HG02678 (cell line): ENCODE measurements at regions not wholly inside any gene's neighbourhood (a gene's known extent, or its start where the extent isn't known, plus 50 kb on each side); places are given as distances from the start of the nearest gene placed in this dataset.
"Not testable (repeated sequence)": the region's sequence is repeated elsewhere in the genome, so short reads cannot be mapped to it uniquely, and the experiment has no call there.

ENCODE experiments used
- ATAC-seq: cut with Tn5 transposase; IDR thresholded peaks from one replicate; pipeline ENCODE4 v1.9.1; 2021; ENCODE audit warnings: mild to moderate bottlenecking, moderate library complexity; ENCODE audit not compliant: unreplicated experiment

DNA sequence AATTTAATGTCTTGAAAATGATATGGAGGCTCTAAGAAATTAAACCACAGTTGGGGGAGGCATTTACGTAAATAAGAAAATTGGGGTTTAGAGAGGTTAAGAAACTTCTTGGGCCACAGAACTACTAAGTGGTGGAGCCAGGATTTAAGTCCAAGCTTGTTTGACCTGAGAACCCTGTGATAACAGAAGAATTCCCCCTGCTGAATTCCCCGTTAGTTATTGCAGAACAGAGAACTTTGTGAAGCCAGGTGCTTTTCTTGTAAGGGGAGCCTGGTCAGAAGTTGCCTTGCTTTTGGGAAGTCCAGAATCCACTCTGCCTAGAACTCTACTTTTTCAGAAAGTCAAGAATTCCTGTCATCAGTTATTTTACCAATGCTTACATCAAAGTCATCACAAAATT lies 309.3 kb upstream of the SEMA6A start:
- peak; percentile 57 for ATAC-seq

DNA sequence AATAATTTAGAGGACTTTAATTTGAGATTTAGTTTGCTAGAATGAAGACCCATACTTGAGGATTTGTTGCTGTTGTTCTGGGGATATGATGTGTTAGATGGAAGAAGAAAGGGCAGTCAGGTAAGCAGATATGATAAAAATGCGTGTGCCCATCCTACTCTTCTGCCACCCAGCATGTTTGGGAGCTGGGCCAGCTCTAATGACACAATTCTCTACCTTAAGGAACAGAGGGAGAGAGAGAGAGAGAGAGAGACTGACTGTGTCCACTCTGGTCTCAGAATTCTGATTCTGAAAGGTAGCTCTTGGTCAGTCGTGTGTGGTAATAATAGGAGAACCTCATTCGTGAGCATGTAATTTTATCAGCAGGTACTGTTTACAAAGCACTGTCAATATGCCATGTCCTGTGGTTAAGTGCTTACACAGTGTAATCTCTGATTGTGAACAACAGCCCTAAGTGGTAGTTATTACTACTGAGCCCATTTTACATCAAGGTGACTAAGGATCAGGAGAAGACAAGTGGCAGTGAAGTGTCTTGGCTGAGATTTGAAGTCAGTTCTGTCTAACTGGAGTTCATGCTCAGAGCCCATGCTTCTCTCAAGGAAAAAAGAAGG lies 307.4 kb upstream of the SEMA6A start:
- ATAC-seq: no peak

DNA sequence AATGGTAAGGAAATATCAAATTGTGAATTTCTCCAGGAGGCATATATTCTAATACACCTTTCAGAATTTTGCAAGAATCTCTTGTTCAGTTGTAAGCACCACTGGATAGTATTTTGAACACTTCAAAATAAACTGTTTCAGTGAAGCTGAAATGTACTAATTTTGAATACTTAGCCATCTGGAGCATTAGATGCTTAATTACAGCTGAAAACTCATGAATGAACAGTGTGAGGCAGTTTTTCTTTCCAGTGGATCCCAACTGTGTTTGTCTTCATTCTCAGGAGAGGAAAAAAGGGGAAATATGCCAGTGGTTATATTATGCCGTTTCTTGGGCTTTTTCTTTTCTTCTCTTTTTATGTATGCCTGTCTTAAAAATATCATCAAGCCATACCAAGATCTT lies 306.0 kb upstream of the SEMA6A start:
- no peak for ATAC-seq

DNA sequence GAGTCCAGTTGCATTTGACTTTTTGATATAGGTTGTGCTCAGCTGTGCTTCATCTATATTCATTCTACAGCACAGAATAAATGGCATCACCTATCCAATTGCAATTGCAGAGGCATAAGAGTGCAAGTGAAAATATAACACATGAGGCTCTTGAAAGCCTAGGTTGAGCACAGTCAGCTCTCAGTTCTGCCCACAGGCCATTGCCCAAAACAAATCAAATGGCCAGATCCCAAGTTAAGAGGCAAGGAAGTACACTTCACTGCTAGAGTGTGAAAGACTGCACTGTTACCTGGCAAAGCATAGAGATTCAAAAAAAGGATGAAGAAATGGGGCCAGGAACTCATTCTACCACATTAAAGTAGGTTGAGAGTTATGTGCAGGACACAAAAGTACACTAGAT lies 305.5 kb upstream of the SEMA6A start:
- peak; percentile 62 for ATAC-seq

DNA sequence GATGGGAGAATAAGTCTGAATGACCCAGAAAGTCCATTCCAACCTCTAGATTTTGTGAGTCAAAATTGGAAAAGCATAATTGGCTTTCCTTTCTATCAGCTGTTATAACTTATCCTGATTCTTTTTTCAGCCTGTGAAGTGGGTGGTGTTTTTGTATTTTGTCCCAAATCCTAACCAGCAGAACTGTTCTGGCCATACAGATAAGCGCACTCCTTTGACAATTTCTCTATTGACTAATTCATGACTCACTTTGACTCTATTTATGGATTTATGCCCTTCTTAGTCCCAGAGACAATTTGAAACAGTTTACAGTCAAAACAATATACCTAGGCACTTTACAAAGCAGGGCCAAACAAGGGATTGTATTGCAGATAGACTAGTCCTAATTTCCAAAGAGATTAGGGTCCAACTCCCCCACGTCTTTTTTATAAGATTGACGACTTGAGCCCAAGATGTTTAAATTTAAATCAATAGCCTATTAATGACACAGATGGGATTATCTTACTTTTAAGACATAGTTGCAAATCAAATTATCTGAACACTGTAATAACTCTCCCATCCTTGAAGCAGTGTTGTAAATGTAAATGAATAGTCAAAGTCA lies 301.7 kb upstream of the SEMA6A start:
- ATAC-seq: no peak

DNA sequence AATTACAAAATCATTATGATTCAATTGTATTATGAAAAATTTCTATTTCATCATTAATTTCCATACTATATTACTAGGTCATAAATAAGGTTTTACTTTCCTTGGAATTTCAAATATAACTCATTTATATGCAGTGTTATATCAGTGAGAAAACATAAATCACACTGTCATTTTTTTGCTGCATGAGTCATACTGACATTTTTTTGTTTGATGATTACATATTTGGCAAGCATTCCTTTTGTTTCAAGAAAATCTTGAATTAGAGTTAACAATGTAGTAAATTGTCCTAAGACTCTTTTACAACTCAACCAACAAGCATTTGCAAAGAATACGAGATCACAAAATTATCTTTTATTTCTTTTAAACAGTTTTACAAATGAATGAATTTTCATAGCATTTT lies 298.4 kb upstream of the SEMA6A start:
- no peak for ATAC-seq

DNA sequence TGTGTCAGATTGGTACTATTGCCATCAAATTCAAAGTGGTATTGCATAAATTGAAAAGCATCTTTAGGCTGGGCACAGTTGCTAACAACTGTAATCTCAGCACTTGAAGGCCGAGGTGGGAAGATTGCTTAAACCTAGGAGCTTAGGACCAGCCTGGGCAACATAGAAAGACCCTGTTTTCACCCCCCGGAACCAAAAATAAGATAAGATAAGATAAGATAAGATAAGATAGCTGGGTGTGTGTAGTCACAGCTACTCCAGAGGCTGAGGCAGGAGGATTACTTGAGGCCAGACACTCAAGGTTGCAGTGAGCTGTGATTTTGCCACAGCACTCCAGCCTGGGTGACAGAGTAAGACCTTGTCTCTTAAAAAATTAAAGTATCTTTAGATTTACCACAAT lies 297.9 kb upstream of the SEMA6A start:
- ATAC-seq: no peak

DNA sequence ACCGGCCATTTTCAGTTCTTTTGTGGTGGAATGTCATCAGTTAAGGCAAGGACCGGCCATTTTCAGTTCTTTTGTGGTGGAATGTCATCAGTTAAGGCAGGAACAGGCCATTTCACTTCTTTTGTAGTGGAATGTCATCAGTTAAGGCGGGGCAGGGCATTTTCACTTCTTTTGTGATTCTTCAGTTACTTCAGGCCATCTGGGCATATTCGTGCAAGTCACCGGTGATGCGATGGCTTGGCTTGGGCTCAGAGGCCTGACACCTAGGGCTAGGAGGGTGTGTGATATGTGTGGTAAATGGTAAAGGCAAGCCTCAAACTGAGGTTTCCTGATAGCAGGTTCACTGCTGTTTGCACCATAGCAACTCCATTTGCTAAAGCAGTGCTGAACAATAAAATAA lies 293.2 kb upstream of the SEMA6A start:
- not testable (repeated sequence) for ATAC-seq

DNA sequence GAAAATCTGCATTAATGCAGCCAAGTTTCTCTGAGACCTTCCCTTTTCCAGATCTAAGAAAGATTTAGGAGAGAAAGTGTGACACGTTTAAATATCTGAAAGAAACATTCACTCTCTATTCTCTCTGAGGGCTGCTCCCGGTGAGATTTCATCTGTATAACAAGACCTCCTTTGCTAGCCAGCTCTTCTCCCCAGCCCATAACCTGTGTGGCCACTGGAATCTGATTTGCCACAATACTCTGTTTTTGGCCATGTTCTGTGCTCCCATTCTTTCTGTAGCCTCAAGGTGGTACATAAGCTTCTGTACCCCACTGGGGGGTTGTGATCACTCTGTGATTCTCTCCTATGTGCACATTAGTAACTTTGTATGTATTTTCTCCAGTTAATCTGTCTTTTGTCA lies 291.0 kb upstream of the SEMA6A start:
- no peak for ATAC-seq

DNA sequence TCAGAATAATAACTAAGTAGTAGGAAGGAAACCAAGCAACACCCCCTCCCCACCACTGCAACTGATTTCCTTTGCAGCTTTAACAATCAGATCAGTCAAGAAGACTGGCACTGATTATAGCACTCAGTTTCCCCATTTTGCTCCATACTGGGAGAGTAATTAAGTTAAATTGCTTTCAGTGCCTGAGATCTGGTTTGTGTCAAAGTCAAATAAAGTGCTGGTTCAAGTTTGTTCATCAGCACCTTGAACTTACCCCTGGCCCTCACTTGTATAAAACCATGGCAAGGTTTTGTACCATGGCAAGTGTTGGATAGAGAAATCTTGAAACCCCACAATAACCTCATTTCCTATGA lies 290.2 kb upstream of the SEMA6A start:
- no peak for ATAC-seq

DNA sequence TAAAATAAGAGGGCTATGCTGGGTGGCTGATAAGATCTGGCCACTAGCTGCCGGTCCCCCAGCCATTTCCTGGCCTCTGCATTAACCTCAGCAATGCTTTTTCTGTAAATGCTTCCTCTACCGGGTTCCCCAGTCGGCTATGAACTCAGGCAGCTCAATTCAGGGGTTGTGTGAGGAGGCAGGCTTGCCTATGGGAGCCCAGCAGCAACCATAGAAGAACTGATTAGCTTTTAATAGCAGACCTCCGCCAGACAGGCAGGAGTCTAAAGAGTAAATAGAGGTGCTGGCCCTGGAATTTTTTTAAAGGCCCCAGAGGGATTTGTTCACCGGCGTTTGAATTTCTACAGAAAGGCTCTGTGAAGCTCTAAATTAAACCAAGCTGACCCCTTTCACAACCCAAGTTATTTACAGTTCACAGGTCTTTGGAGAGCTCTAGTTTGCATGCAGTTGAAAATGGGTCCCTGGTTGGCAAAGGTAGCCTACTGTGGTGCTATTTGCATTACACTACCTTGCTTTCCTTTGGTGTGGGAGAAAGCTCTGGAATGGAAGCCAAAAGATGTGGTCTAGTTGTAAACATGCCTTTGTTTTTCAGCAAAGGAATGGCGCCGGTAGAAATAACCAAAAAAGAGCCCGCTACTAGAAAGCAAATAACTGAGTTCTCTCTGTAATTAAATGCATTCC lies 289.7 kb upstream of the SEMA6A start:
- no peak for ATAC-seq

DNA sequence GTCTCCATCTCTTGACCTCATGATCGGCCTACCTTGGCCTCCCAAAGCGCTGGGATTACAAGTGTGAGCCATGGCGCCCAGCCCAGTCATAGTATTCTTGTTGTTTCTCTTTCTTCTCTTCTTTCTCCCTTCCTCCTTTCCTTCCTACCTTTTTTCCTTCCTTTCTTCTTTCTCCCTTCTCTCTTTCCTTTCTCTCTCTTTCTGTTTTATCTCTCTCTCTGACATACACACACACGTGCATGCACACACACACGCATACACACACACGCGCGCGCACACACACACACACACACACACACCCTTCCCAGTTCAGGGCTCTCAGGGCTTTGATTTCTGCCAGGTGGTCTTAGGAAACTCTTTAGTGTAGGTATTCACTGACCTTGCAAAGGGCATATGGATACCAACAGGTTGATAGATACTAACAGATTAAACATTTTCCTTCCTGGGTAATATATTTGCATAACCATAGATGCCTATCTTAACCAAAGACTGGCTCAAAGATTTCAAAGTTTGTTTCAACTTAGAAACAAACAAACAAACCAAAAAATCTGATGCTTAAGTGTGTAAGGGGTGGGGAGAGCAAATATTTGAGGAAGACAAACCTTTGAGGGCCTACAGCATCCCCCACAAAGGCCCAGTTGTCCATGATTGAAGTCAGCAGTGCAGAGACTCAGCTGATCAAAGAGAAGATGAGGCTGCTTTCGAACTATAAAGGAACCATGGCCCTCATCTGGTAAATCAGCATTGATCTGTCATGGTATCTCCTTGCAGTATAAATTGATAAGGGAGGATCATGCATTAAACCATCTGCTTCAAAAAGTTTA lies 288.2 kb upstream of the SEMA6A start:
- ATAC-seq: no peak

DNA sequence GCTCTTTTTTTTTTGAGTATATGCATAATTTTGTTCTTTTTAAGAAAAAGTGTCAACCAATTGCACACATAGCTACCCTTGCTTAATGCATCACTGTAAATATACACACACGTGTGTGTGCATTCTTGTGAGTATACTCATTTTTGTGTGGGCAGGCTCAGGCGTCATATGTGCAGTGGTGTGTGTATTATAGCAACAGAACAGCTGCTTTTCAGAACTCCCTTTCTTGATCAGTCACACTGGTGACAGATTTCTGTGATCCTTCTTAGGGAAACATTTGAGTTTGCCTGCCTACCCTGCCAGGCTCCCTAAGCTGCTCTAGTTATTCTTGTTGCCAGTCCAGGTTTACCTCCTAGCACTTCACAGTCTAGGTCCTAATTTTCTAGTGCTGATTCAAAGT lies 287.0 kb upstream of the SEMA6A start:
- ATAC-seq: no peak

DNA sequence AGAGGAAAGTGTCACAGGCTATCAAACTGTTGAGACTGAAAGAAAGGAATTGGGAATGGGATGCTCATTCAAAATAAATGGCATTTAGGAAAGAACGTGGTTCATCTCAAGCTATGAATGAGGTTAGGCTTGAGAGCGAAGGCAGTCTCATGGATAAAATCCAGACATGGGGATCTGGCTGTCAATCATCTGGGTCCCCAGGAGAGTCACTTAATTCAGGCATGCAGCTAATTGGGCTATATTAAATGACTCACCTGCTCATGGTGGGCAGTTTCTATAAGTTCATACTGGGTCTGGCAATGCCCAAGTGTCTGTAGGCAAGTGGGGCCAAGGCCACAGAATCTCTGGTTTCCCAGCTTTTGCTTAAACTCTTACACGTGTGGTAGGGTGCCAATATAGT lies 286.5 kb upstream of the SEMA6A start:
- no peak for ATAC-seq

DNA sequence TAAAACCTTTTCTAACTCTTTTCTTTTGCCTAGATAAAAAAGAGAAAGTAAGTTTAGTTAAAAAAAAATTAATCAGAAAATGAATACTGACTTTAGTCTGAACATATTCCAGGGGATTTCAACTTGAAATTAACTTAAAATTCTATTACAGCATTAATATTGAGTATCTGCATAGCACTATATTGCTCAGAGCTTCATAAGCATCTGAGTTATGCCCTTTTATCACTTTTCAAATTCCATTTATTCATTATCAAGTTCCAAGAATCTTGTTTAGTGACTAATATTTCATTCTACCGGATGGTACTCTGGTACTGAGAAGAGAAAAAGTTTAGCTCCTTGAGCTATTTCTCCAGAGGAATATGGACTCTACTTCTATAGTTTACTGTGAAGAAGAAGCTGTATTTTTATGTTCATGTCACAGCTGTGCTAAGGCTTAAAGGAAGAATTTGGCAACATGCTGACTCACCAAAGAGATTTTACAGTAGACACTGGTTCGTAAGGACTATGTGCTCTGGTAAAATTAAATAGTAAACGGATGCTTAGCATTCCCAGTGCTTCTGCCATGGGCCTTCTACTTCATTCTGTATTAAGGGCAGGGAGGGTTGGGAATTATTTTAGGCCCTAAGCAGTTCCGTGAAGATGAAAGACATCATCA lies 285.2 kb upstream of the SEMA6A start:
- ATAC-seq: no peak

DNA sequence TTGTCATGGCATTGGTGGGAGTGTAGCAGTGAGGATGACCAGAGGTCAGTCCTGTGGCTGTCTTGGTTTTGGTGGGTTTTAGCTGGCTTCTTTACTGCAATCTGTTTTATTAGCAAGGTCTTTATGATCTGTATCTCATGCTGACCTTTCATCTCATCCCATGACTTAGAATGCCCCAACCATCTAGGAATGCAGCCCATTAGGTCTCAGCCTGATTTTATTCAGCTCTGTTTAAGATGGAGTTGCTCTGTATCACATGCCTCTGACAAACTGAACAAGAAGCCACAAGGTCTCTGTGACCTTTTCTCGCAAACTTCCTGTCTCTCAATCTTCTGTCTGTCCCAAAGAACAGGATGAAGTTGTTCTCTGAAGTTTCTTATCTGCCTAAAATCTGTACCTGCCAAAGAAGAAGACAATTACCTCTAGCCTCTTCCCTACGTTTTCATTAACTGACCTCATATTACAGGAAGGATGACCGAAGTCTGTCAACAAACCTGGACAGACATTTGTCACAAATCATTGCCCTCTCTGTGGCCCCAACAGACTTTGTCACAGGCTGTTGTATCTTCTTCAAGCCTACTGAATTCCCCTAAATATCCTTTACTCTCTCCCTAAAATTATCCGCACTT lies 284.2 kb upstream of the SEMA6A start:
- no peak for ATAC-seq

DNA sequence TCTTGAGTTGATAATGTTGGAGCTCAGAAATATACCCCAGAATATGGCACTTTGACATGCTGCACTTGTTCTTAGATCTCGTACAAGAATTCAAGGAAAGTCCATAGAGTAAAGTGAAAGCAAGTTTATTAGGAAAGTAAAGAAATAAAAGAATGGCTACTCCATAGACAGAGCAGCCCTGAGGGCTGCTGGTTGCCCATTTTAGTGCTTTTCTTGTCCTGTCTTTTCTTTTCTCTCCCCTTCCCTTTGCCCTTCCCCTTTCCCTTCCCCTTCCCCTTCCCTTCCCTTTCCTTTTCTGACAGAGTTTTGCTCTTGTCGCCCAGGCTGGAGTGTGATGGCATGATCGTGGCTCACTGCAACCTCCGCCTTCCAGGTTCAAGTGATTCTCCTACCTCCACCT lies 283.4 kb upstream of the SEMA6A start:
- not testable (repeated sequence) for ATAC-seq

DNA sequence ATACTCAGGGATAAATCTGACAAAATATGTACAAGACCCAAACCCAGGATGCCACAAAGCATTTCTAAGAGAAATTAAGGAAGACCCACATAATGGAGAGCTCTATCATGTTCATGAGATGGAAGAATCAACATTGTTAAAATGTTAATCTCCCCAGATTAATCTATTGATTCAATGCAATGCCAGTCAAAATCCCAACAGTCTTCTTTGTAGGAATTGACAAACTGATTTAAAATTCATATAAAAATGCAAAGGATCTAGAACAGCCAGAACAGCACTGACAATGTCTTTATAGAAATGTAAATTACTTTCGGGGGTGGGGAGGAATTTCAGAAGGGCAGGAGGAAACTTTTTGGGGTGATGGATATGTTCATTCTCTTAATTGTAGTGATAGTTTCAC lies 281.6 kb upstream of the SEMA6A start:
- ATAC-seq: no peak

DNA sequence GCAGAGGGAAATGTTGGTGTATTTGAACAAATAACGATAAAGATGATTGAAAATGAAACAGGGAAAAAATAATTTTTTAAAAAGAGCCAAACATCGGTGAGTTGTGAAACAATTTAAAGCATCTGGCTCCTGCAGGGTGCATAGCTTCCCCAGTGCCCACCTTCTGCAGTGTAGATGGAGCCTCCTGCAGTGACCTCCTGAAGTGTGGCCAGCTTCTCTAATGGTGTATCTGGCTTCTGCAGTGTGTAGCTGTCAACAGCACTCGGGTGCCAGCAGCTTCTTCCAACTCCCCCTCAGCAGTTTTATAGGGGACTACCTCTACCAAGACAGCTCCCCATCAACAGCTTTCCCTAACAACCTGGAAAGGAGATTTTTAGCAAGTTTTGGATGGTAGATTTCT lies 279.4 kb upstream of the SEMA6A start:
- no peak for ATAC-seq

DNA sequence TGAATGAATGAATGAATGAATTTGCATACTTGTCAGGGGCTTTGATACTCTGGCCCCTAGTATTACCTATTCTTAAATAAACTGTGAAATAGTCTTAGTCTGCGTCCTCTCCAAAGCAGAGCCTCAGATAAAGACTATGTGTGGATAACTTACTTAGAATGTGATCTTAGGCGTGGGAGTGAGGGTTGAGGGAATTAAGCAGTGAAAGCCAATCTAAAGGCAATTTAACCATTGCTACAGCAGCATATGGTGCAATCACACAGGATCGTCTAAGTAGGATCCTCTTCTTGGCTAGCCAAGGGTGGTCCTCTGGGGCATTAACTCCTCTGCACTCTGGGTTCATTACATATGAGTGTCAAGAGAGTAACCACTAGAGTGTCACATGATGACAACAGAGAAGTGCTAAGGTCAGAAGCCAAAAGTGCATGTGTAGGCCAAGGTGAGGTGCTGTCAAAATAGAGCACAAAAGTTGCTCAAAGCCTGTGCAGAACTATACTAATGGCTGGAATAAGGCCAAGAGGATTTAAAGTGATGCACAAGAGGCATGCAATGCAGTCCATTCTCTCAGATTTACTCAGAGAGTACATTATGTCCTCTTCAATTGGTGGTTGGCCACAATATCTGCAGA lies 274.4 kb upstream of the SEMA6A start:
- ATAC-seq: no peak
